ENCODE measurements at regions not wholly inside any gene's neighbourhood (a gene's known extent, or its start where the extent isn't known, plus 50 kb on each side); places are given as distances from the start of the nearest gene placed in this dataset.

GRCh38 chr11:15490535-15490934 is 375.8 kb downstream of the INSC start:
- DNase-seq, result no peak

GRCh38 chr11:15493066-15493465 is 378.3 kb downstream of the INSC start:
- no peak for DNase-seq

GRCh38 chr11:15493921-15494620 is 379.3 kb downstream of the INSC start:
- no peak for DNase-seq

DNA sequence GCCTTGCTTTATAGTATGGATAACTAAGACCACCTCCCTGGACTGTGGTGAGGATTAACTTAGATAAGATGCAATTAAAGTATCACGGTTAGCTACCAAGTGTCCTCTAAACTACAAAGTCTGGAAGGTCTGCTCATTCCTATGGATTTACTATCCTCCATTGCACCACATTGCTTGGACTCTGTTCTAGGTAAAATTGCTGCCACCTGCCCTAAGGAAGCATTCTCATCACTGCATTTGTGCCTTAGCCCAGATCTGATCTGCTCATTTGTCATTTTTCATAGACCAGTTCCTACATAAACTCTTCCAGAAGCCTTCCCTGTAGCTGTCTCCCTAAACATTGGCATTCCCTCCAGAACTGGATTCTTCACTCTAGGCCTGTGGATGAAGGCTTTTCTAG is 380.0 kb downstream of the INSC start:
- DNase-seq, result no peak

DNA sequence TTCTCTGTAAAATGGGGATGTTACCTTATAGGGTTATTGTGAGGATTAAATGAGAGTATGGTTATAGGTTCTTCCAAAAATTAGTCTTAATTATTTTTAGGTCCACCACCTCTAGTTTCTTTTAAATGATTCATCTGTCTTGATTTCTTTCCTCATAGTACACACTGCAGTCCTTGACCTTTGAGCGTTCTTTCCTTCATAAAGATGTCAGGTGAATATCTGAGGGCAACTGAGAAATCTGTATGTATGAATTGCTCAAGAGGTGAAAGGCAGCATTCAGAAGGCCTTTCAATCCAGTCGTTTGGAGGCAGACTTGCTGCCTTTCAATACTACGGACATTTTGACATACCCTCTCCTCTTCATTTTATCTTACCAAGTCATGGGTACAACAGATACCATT is 380.7 kb downstream of the INSC start:
- DNase-seq, result no peak

DNA sequence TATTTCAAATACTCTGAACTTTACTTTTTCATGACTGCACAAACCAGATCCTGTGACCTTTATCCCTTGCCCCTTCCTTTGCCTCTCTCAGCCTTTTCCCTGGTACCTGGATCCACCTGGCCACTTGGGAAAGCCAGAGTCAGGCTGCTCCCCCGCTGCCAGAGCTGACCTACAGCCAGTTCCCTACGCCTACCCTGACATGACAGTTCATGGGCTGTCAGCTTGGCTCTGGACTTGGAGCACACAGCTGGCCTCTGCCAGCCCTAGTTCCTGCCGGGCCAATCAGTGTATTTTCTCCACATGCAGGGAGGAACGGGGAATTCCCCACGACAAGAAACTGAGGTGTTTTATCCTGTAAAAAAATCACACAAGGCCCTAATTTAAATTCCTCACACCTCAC is 382.6 kb downstream of the INSC start:
- DNase-seq, result no peak

DNA sequence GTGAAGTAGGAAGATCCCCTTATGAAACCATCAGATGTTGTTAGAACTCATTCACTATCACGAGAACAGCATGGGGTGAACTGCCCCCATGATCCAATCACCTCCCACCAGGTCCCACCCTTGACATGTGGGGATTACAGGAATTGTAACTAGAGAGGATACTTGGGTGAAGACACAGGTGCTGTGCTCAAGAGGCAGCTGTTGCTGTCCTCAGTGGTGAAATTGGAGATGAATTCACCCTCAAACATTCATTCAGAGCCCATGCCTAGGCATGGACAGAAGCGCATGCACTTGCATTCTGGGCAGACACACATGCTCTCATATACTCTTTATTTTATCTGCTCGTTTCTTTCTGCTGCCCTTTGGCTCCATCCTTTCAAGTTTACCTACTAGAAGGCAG is 385.0 kb downstream of the INSC start:
- DNase-seq, result no peak

GRCh38 chr11:15500643-15501042 is 385.9 kb downstream of the INSC start:
- DNase-seq, result no peak

DNA sequence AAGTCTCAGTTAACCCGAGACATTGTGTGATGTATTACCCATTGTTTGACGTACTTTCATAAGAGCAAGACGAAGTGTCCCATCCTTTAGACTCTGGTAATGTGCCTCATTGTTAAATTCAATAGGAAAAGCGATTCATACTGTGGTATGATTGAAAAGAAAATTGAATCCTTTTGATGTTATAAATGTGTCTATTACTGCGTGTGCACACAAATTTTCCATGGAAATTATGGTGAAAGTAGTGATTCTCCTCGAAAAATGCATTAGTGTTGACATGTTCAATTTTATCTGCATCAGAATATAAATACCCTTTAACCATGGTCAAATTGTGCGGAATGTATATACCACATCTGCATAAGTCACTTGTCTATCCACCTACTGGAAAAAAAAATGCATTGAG is 386.8 kb downstream of the INSC start:
- no peak for DNase-seq

- no peak for DNase-seq
Measured at GRCh38 chr11:15505155-15505554, 390.4 kb downstream of the INSC start.

- no peak for DNase-seq
Measured at GRCh38 chr11:15507592-15507991, 392.9 kb downstream of the INSC start.

- DNase-seq, result no peak
Measured at GRCh38 chr11:15509082-15509481, 394.4 kb downstream of the INSC start.

GRCh38 chr11:15519124-15519791 is 404.5 kb downstream of the INSC start:
- DNase-seq, result no peak

GRCh38 chr11:15519911-15520310 is 405.2 kb downstream of the INSC start:
- DNase-seq, result no peak

- DNase-seq, result no peak
Measured at GRCh38 chr11:15523543-15523942, 408.8 kb downstream of the INSC start.

- DNase-seq, result no peak
Measured at GRCh38 chr11:15525582-15525981, 410.9 kb downstream of the INSC start.

DNA sequence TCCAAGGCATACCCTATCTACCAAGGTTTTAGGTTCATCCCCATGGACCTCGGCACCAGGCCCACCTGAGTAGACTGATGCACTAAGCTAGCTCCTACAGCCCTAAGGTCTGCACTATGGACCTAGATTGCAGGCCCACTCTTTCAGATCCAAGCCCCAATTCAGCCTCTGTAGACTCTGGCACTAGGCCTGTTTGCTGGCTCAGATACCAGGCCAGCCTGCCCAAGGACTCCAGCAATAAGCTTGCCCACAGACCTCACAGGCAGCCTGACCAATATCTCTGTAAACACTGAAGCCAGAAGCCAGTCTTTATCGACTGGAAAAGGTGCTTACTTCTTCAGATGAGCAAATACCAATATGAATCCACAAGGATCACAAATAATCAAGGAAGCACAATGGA is 411.3 kb downstream of the INSC start:
- DNase-seq, result no peak

DNA sequence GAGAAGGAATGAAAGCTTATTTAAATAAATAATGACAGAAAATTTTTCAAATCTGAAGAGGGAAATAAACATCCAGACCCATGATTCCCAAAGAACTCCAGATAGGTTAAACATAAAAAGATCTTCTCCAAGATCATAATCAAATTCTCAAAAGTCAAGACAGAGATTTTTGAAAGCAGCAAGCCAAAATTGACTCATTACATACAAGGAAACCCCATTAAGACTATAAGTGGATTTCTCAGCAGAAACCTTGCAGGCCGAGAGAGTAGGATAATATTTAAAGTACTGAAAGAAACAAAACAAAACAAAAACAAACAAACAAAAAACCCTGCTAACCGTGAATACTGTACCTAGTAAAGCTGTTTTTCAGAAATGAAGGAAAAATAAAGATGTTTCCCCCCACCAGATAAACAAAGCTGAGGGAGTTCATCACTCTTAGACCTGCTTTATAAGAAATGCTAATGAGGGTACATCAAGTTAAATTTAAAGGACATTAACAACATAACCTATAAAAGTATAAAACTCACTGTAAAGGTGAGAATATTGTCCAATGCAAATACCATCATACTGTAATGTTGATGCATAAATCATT is 412.2 kb downstream of the INSC start:
- DNase-seq, result no peak

GRCh38 chr11:15532432-15532831 is 417.7 kb downstream of the INSC start:
- DNase-seq, result no peak

DNA sequence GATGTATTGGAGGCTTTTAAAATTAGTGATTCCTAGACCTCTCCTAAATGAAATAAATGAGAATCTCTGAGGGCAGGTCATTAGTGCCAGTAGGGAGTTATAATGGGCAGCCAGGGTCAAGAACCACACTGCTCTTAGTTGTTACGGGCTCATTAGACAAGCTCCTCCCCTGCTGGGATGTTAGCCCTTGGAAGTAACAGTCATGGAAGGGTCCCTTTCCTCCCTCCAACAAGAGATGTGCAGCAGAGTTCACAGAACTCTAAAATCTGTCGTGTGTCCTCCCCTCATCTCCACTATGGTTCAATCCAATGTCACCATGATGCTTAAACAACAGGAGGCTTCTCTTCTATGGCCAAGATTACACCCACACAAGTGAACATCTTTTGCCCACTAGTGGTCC is 419.5 kb downstream of the INSC start:
- no peak for DNase-seq

- no peak for DNase-seq
Measured at GRCh38 chr11:15535414-15535813, 420.7 kb downstream of the INSC start.

DNA sequence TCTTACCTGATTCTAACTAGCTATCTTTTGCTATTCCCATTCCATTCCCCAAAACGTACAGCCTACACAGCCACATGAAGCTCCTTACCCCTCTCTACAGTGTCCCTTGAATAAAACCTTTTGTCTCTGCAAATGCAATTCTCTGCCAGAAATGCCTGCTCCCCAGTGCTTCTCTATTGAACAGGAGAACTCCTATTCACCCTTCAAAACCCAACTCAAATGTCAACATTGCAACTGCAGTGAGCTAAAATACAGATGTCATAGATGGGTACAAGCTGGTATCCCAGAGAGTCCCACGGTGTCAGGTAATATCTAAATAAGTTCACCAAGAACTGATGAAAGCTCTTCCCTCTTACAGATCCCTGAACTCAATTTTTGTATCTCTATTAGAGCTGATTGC is 421.7 kb downstream of the INSC start:
- DNase-seq, result no peak

GRCh38 chr11:15539645-15540044 is 424.9 kb downstream of the INSC start:
- DNase-seq, result no peak

DNA sequence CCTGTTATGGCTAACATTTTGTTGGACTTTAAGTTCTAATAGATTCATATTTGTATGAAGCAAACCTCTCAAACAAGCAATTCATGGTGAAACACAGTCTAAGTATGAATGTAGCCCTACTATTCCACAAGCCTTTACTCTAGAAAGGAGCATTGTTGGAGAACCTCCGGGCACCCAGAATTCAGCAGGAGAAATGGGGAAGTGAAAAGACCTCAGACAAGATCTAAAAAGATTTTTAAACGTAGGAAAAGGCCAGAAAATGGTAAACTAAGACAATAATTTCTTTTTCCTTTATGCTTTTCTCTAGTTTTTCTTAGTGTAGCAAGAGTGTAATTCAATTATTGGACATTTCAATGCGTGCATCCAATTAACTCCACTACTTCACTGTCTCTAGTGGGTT is 426.4 kb downstream of the INSC start:
- DNase-seq, result no peak

DNA sequence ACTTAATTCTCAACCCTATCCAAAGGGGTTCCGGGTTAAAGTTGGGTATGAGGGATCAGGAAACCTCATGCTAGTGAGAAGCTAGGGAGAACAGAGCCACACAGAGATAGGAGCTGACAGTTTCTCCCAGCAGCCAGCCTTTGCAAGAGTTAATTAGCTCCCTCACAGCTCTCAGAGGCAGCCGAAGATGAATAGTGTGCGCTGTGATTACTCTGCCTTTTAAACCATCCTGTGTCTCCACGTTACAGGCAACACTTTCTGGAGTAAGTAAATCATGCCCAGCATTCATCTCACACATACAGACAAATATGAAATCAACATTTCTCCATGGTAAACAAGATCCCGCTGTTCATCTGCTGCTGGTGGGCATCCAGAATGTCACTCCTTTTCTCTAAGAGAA is 429.6 kb downstream of the INSC start:
- no peak for DNase-seq

All from NCI-H1436 treated with DMSO at 0.1 percent for 48 hours (cell line).